ENCODE measurements at regions not wholly inside any gene's neighbourhood (a gene's known extent, or its start where the extent isn't known, plus 50 kb on each side); places are given as distances from the start of the nearest gene placed in this dataset.

DNA sequence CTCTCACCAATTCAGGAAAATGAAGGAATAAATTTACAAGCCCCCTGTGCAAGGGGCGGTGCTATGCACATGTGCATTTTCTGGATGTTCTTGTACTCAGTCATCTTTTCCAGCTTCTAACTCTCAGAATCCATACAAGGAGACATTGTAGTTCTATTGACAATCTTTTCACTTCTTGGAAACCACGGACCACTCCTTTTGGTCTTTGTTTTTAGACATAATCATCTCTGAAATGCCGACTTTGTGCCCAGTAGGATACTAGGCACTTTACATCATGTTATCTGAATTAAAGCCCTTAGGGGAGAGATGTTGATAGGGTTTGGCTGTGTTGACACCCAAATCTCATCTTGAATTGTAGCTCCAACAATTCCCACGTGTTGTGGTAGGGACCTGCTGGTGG lies 322.6 kb upstream of the WWC1 start:
- TF ChIP-seq, protein P1, sequence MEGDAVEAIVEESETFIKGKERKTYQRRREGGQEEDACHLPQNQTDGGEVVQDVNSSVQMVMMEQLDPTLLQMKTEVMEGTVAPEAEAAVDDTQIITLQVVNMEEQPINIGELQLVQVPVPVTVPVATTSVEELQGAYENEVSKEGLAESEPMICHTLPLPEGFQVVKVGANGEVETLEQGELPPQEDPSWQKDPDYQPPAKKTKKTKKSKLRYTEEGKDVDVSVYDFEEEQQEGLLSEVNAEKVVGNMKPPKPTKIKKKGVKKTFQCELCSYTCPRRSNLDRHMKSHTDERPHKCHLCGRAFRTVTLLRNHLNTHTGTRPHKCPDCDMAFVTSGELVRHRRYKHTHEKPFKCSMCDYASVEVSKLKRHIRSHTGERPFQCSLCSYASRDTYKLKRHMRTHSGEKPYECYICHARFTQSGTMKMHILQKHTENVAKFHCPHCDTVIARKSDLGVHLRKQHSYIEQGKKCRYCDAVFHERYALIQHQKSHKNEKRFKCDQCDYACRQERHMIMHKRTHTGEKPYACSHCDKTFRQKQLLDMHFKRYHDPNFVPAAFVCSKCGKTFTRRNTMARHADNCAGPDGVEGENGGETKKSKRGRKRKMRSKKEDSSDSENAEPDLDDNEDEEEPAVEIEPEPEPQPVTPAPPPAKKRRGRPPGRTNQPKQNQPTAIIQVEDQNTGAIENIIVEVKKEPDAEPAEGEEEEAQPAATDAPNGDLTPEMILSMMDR (IDR thresholded peaks at IDR 0.05; ENCODE audit: insufficient read depth, low read length, poor library complexity, severe bottlenecking): no peak
- TF ChIP-seq EZH2phosphoT487 (conservative IDR thresholded peaks at IDR 0.05; ENCODE audit: low read length): no peak

All from SU-DHL-6 (cell line).